ENCODE measurements at regions not wholly inside any gene's neighbourhood (a gene's known extent, or its start where the extent isn't known, plus 50 kb on each side); places are given as distances from the start of the nearest gene placed in this dataset.

- Mint-ChIP-seq H3K4me1 (peaks cover 48% of the 10 kb centered on the region), H3K36me3 (no peaks in the 10 kb centered on the region), H3K9me3 (no peaks in the 10 kb centered on the region), H3K27me3 (ENCODE audit: low read depth) (no peaks in the 10 kb centered on the region), H3K27ac (no peak overlapping the region), H3K4me3 (no peak overlapping the region)
- no peak for DNase-seq (ENCODE audit: low spot score in 2 of 2, unreplicated experiment in 2 of 2)
- no peak for TF ChIP-seq CTCF (IDR thresholded peaks at IDR 0.05; ENCODE audit: unreplicated experiment)
Measured at GRCh38 chr3:102095383-102095782, 246.1 kb downstream of the NFKBIZ start.

- Mint-ChIP-seq H3K4me1 (peaks cover 44% of the 10 kb centered on the region), H3K27ac (no peak overlapping the region), H3K36me3 (peaks cover 3% of the 10 kb centered on the region), H3K4me3 (no peak overlapping the region), H3K27me3 (ENCODE audit: low read depth) (no peaks in the 10 kb centered on the region), H3K9me3 (no peaks in the 10 kb centered on the region)
- DNase-seq (ENCODE audit: low spot score in 2 of 2, unreplicated experiment in 2 of 2) = no peak
- TF ChIP-seq CTCF (IDR thresholded peaks at IDR 0.05; ENCODE audit: unreplicated experiment) = no peak
Measured at GRCh38 chr3:102096066-102096465, 246.8 kb downstream of the NFKBIZ start.

- peaks cover 36% of the 10 kb centered on the region for H3K4me1 Mint-ChIP-seq
- no peak overlapping the region for H3K27ac Mint-ChIP-seq
- no peak for TF ChIP-seq CTCF (IDR thresholded peaks at IDR 0.05; ENCODE audit: unreplicated experiment)
- no peak for DNase-seq (ENCODE audit: low spot score in 2 of 2, unreplicated experiment in 2 of 2)
- H3K9me3 Mint-ChIP-seq = no peaks in the 10 kb centered on the region
- no peaks in the 10 kb centered on the region for H3K27me3 Mint-ChIP-seq (ENCODE audit: low read depth)
- H3K4me3 Mint-ChIP-seq = no peak overlapping the region
- peaks cover 3% of the 10 kb centered on the region for H3K36me3 Mint-ChIP-seq
Measured at GRCh38 chr3:102098130-102098885, 249.0 kb downstream of the NFKBIZ start.

GRCh38 chr3:102099913-102100312 is 250.6 kb downstream of the NFKBIZ start:
- Mint-ChIP-seq H3K4me1 (peaks cover 27% of the 10 kb centered on the region), H3K4me3 (no peak overlapping the region), H3K27me3 (ENCODE audit: low read depth) (no peaks in the 10 kb centered on the region), H3K9me3 (no peaks in the 10 kb centered on the region), H3K27ac (no peak overlapping the region), H3K36me3 (peaks cover 3% of the 10 kb centered on the region)
- no peak for TF ChIP-seq CTCF (IDR thresholded peaks at IDR 0.05; ENCODE audit: unreplicated experiment)
- DNase-seq (ENCODE audit: low spot score in 2 of 2, unreplicated experiment in 2 of 2) = no peak

GRCh38 chr3:102102394-102102793 is 253.1 kb downstream of the NFKBIZ start:
- TF ChIP-seq CTCF (IDR thresholded peaks at IDR 0.05; ENCODE audit: unreplicated experiment) = no peak
- Mint-ChIP-seq H3K4me1 (peaks cover 10% of the 10 kb centered on the region), H3K36me3 (peaks cover 3% of the 10 kb centered on the region)

More at GRCh38 chr3:102102394-102102793, 253.1 kb downstream of the NFKBIZ start:
- Mint-ChIP-seq H3K9me3 (peaks cover 11% of the 10 kb centered on the region), H3K4me3 (no peak overlapping the region), H3K27ac (no peak overlapping the region), H3K27me3 (ENCODE audit: low read depth) (no peaks in the 10 kb centered on the region)
- no peak for DNase-seq (ENCODE audit: low spot score in 2 of 2, unreplicated experiment in 2 of 2)
